Neural progenitor cell (in vitro differentiated cells): ENCODE measurements at regions not wholly inside any gene's neighbourhood (a gene's known extent, or its start where the extent isn't known, plus 50 kb on each side); places are given as distances from the start of the nearest gene placed in this dataset.

Experiments used
- CTCF ChIP-seq: fragments of 200-600 bp; sonication (generic); IDR thresholded peaks from 2 replicates; pipeline ENCODE4 v1.5.1; 2017; ENCODE audit warnings: antibody characterized with exemption, mild to moderate bottlenecking
- EZH2phosphoT487 ChIP-seq: fragments of 200-600 bp; sonication (generic); IDR thresholded peaks from 2 replicates; pipeline ENCODE4 v1.6.1; 2017; ENCODE audit warnings: antibody characterized with exemption

- TF ChIP-seq EZH2phosphoT487 (no peak), CTCF (no peak)
Observed at GRCh38 chr7:34315032-34315431, 343.0 kb upstream of the NPSR1 start.
